ENCODE measurements at regions not wholly inside any gene's neighbourhood (a gene's known extent, or its start where the extent isn't known, plus 50 kb on each side); places are given as distances from the start of the nearest gene placed in this dataset.

GRCh38 chr16:7090628-7091115 lies 242.0 kb upstream of the RBFOX1 start:
- no peak for DNase-seq

GRCh38 chr16:7089751-7090150 lies 242.9 kb upstream of the RBFOX1 start:
- no peak for DNase-seq

- DNase-seq, result no peak
Measured at GRCh38 chr16:7088711-7089110, 243.9 kb upstream of the RBFOX1 start.

GRCh38 chr16:7086822-7087616 lies 245.6 kb upstream of the RBFOX1 start:
- DNase-seq, result no peak

- no peak for DNase-seq
Measured at GRCh38 chr16:7085776-7086175, 246.9 kb upstream of the RBFOX1 start.

GRCh38 chr16:7083096-7083495 lies 249.5 kb upstream of the RBFOX1 start:
- no peak for DNase-seq

GRCh38 chr16:7077636-7078035 lies 255.0 kb upstream of the RBFOX1 start:
- DNase-seq, result no peak

GRCh38 chr16:7074715-7075114 lies 257.9 kb upstream of the RBFOX1 start:
- DNase-seq, result no peak

GRCh38 chr16:7057458-7057857 lies 275.2 kb upstream of the RBFOX1 start:
- DNase-seq, result no peak

- no peak for DNase-seq
Measured at GRCh38 chr16:7055443-7055842, 277.2 kb upstream of the RBFOX1 start.

- no peak for DNase-seq
Measured at GRCh38 chr16:7051591-7052349, 280.9 kb upstream of the RBFOX1 start.

GRCh38 chr16:7044331-7044730 lies 288.3 kb upstream of the RBFOX1 start:
- DNase-seq, result no peak

- DNase-seq, result no peak
Measured at GRCh38 chr16:7038475-7038874, 294.2 kb upstream of the RBFOX1 start.

GRCh38 chr16:7037495-7037894 lies 295.1 kb upstream of the RBFOX1 start:
- DNase-seq, result no peak

- DNase-seq, result no peak
Measured at GRCh38 chr16:7031031-7031430, 301.6 kb upstream of the RBFOX1 start.

GRCh38 chr16:7027401-7027800 lies 305.2 kb upstream of the RBFOX1 start:
- no peak for DNase-seq

- no peak for DNase-seq
Measured at GRCh38 chr16:7026639-7027038, 306.0 kb upstream of the RBFOX1 start.

- DNase-seq, result no peak
Measured at GRCh38 chr16:7025616-7026190, 306.9 kb upstream of the RBFOX1 start.

GRCh38 chr16:7021653-7022275 lies 310.9 kb upstream of the RBFOX1 start:
- no peak for DNase-seq

GRCh38 chr16:7017006-7017662 lies 315.5 kb upstream of the RBFOX1 start:
- DNase-seq, result no peak

- DNase-seq, result no peak
Measured at GRCh38 chr16:7014756-7015155, 317.9 kb upstream of the RBFOX1 start.

- DNase-seq, result no peak
Measured at GRCh38 chr16:7013990-7014389, 318.7 kb upstream of the RBFOX1 start.

- no peak for DNase-seq
Measured at GRCh38 chr16:7004266-7004665, 328.4 kb upstream of the RBFOX1 start.
